DND-41 (cell line): ENCODE measurements at regions not wholly inside any gene's neighbourhood (a gene's known extent, or its start where the extent isn't known, plus 50 kb on each side); places are given as distances from the start of the nearest gene placed in this dataset.

ENCODE experiments used
- CTCF ChIP-seq: IDR thresholded peaks from 2 replicates; pipeline ENCODE4 v1.5.1; 2012; ENCODE audit warnings: borderline replicate concordance, low read length, moderate library complexity, mild to moderate bottlenecking; ENCODE audit not compliant: poor library complexity, severe bottlenecking; ENCODE audit errors: extremely low read depth
- EZH2 ChIP-seq: IDR thresholded peaks from 3 replicates; pipeline ENCODE4 v1.6.1; 2012; ENCODE audit warnings: borderline replicate concordance, low read depth, mild to moderate bottlenecking, moderate library complexity, low read length, inconsistent platforms; ENCODE audit not compliant: severe bottlenecking

GRCh38 chr12:59500335-59500734, 95.5 kb upstream of the SLC16A7 start:
- no peak for TF ChIP-seq CTCF
- TF ChIP-seq EZH2: no peak
